GM18873 (cell line): ENCODE measurements at regions not wholly inside any gene's neighbourhood (a gene's known extent, or its start where the extent isn't known, plus 50 kb on each side); places are given as distances from the start of the nearest gene placed in this dataset.

Experiments
- ATAC-seq: cut with Tn5 transposase; IDR thresholded peaks from one replicate; pipeline ENCODE4 v1.9.1; 2021; ENCODE audit warnings: mild to moderate bottlenecking, moderate library complexity, moderate number of reproducible peaks; ENCODE audit not compliant: unreplicated experiment, low FRiP score

DNA sequence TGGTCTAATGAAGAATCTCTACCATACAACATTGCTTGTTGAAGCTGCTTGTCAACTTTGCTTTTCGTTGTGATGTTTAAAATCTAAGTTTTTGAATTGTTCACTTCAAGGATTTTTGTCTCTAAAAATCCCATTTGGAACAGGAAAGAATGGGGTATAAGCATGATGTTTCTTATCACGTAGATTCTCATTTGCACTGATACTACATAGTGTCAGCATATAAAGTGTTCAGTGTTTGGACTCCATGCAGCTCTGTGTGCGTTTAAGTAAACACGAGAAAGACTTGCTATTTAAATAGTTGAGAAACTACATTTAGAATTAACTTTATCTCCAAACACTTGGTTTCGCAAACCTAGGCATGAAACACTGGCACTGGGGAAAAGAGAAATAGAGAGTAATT, 452.5 kb downstream of the NKX6-1 start:
- no peak for ATAC-seq

DNA sequence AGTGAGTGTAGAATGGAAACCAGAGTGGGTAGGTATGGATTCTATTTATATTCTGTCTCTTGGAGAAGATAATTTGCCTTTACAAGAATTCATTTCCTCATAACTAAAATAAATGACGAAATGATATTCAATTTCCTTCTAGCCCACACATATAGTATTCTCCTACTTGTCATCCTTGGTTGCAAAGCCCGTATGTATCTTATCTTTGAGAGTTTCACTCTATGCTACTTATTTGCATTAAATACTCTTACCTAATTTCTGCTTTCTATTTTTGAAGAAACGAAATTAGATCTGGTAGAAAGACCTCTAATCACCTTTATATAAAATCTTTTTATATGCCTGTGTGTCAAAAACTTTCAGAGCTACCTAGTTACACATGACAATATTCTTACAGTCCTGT, 457.7 kb downstream of the NKX6-1 start:
- ATAC-seq = no peak

DNA sequence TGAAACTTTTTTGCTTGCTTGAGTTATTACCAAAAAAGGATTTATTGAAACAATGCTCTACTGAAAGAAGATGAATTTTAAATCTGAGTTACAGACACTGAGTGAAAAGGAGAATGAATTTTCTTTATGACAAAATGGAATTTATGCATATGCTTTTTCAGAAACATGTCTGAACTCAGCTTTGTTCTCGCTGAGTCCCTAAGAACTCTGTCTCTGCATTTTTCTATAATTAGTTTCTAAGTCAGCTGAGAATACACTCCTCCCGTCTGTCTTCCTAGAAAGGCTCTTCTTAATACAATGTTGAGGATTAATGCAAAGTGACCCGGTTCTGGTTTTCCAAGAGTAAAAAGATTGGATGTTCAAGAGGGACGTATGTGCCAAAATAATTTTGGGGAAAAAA, 463.5 kb downstream of the NKX6-1 start:
- ATAC-seq = no peak

DNA sequence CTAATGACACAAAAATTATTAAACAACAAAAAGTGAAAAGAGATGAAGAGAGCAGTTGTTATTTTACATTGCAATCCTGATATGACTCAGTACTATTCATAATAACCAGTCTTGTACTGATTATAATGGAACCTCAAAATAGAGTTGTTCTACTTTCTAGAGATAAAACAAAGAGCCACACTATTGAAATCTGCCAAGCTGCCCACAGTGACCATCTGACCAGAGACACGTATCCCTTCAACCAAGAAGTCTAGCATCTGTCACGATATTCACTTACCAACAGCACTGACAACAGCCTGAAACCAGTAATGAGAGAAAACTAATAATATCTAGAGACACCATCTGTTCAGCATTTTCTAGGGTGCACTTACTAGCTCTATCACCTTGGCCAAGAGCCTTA, 466.7 kb downstream of the NKX6-1 start:
- peak; percentile 90 for ATAC-seq

DNA sequence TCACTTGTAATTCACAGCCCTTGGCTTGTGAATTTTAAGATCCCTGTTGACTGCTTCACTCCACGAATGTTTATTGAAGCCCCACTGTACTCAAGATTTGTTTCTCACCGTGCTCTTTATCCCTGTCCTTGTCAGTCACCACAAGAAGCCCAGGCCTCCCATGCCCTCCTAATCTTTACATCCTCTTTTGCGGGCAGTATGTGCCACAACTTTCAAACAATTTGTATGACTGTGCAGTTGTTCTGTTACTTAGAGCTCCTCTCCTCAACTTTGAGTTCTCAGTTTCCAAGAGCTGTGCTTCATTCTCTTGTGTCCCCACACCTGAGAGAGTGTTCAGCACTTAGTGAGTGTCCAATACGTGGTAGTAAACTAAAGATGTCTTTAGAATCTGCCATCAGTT, 467.7 kb downstream of the NKX6-1 start:
- ATAC-seq = peak; percentile 49

DNA sequence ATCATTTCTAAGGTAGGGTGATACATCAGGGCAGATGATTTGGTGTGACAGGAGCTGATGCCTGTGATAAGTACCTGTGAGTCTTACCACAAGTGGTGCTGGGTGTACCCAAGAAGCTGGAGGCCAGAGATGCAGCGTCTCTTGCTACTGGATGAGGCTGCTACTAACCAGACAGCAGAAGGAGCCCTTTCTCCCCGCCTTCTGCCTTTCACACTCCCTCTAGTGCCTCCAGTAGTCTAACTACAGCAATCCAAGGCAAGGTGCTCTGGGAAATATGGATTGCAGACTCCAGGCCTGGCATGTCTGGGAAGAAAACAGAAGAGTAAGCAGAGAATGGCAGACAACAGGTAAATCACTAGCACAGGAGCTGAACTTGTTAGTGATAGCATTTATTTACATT, 470.8 kb downstream of the NKX6-1 start:
- no peak for ATAC-seq

DNA sequence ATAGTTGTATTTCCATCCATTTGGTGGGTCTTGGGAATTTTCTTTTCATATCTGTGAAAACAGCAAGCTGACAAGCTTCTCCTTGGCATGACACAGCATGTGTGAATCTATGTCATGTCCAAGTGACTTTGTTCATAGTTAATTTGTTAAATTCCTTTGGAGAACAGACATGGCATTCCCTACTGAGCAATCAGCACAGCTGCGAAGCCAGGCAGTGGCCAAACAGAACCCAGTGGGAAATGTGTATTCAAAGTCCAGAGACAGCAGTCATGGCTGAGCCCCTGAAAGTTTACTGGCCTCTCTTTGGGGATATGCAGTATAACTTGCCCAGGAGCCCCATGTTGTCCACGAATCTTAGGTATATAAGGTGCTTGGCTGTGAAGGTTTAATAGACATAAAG, 474.7 kb downstream of the NKX6-1 start:
- ATAC-seq = no peak

DNA sequence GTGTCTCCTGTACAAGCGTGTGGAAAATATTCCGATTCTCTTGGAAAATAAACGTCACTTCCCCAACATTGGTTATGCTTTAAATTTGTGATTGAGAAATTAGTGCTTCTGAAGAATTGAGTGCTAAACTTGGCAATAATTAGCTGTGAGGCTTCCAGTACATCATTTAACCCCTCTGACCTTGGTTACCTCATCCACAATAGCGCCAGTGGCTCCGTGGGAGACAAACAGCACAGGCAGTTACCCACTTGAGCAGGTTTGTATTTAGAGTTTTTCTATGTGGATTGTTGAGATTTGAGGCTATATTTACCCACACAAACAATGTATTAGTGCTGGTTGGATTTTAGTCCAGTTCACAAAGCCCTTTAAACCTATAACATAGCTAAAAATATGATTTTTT, 476.5 kb downstream of the NKX6-1 start:
- no peak for ATAC-seq

DNA sequence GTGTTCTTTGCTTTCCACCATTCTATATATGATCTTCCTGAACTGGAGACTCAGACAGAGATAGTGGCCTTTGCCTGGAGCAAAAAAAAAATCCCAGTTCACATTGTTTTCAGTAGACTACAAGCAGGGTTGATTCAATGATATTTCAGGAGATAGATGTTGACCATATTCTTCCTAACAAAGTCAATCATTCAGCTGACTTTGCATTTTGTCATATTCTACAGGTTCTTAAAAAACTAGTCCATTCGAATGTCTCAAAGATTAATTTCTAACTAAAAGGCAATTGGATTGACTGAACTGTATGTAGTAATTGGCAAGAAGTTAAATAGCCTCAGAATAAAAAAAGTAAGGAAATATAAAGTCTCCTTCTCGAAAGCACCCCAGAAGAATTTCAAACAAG, 479.5 kb downstream of the NKX6-1 start:
- no peak for ATAC-seq

DNA sequence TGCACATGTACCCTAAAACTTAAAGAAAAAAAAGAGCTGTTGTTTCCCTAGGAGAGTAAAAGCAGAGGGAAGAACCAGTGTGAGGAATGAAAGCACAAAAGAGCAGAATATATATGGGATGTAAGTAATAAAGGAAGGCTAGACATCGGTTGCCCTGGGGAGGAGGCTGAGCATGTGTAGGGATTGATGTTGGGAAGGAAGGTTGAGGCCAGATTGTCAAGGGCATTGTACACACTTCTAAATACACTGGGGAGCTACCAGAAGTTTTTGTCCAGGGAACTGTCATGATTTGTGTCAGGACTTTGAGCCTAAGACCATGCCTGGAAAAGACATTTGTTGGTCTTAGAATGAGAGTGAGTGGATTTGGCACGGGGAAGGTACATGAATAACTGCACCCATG, 467.1 kb downstream of the GPAT3 start:
- ATAC-seq = no peak

DNA sequence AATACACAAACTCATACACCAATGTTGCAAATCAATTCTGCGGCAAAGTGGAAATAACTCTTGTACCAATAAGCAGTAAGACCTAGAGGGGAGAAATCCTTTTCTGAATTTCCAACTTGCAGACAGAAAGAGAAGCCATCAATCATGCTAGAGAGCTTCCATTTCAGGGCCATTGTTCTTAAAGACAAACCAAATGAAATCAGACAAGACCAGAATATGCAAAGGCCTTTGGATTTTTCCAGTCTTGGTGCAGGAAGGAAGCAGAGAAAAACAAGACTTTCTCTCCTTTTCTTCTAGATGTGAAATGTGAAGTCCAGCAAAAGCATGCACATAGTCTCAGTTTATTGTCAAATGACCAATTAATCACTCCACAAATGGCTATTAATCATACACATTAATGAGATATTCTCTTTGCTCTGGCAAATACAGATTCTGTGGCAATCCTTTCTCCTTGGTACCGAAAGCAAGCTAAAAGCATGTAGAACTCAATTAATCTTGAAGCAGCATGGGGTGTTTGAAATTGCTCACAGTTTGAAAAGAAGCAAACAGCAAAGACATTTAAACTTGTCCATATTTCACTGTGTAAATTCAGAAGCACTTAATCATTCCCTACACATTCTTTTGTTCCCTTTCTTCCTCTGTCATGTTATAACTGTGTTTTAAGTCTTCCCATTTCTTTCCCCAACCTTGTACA, 466.1 kb downstream of the GPAT3 start:
- no peak for ATAC-seq

DNA sequence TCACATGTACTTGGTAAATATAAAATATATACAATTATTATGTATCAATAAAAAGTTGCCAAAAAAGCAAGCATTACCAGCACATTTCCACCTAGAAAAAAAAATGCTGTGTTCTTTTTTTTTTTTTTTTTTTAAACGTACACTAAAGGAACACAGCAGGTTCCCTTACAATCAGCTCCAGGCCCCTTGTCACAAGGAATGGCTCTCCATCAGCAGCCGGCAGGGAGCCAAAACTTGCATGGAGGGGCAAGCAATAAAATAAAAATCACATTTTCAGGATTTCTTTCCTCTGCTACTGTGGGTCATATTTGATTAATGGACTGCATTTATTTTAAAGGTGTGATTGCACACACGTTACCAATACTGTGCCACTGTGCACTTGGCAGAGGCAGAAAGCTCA, 460.3 kb downstream of the GPAT3 start:
- ATAC-seq = no peak

DNA sequence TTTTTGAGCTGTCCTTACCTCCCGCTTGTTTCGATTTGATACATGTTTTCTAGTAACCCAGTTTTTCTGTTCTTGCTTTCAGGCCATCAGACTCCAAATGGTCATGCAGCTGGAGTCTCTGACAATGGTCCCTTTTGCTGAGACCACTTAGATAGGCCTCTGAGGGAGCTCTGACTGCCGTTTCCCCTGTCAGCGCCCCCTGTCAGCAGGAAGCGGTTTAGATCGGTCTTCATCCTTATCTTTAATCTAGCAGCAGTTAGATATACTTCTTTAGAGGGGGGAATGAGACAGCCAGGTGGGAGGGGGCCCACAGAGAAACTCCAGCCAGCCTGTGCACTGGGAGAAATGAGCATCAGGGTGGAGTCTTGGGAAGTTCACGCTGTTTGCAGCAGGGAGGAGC, 457.9 kb downstream of the GPAT3 start:
- no peak for ATAC-seq

DNA sequence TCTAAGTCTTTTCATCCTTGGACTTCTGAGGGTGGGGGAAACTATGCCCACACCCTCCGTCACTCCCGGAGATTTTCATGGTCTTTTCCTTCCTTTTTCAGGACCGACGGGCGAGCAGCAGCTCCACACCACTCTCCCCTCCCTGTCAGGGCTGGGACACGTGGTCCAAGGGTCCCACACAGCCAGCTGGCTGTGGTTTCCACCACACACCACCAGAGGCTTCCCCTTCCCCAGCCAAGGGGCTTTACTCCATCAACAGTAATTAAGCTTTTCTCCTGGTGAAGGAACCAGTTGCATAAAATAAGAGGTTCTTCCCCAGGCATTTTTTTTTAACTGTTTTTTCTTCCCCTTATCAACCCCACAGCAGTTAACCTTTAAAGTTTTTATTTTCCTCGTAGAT, 453.9 kb downstream of the GPAT3 start:
- ATAC-seq = no peak

DNA sequence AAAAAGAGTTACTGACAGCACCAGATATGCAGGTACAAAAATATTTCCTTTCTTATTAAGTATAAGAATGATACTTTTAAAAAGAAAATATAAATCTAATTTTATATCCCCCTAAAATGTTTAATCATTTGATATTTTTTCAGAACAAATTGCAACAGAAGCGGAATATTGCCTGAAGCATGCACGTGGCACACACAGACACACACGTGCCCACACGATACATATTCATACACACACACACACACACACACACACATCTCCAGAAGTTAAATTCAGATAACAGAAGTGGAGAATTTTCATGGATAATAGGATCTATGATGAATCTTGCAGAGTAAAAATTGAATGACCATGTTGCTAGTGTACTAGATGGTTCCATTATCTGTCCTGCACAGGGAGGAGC, 445.2 kb downstream of the GPAT3 start:
- no peak for ATAC-seq

DNA sequence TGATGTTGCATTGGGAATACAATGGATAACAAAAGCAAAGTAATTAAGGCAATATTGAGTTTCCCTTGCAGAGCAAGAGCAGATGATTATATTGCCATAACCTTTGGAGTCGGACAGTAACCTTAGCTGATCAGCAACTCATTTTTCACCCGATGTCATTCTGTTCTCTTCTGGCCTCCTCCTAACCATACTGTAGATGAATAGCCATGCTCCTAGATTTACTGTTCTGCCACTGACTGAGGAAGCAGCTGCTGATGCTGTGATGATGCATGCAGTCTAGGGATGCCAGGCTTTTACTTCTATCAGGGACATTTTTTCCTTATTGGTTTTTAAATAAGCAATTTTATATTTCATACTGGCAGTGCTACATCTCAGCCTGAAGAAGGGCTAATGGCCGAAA, 443.9 kb downstream of the GPAT3 start:
- no peak for ATAC-seq

DNA sequence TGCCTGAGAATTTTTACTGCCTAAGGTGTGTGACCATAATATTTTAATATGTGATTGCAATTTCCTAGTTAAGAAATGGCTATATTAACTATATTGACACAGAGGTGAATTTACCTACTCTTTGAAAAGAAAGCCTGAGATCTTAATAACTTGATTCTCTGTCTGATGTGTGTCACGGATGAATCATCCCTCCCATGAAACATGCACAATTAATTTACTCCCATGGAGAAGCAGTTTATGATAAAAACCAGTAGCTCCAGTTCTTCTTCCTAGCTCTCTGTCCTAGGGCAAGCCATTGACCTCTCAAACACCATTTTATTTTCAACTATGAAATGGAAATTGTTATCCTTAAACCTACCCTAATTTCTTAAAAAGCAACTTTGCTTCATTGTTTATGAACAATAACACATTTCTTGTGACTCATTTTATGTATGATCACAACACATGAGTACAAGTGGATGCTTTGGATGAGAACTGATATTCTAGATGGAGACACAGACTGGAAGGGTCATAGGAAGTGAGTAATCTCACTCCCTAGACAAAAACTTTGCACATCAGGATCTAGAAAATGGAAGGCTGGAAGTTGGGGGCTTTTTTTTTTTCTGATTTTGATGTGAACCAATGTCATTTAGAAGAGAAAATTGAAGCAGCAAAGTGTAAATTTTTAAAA, 438.3 kb downstream of the GPAT3 start:
- ATAC-seq = no peak

DNA sequence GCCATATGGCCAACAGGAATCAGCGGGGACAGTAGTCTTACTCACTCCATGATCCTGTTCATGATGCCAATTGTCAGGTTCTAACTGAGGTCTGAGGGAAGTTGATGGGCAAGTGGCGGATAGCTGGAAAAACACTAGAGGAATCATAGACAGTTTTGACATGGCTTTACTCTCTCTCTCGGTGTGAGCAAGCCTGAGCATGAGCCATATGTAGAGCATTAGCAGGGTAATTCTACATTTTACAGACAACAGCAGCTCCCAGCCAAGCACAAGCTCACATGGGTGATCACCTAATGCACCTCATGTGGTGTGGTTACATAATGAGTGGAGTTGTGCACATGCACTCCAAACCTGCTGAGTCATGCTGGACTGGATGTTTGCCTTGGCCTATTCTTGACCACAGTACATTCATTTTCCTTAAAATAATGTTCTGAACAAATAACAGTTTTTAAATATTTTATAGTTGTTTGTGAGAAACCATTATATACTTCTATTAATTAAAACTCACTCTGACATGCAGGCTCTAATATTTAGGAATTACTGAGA, 429.2 kb downstream of the GPAT3 start:
- ATAC-seq = no peak

DNA sequence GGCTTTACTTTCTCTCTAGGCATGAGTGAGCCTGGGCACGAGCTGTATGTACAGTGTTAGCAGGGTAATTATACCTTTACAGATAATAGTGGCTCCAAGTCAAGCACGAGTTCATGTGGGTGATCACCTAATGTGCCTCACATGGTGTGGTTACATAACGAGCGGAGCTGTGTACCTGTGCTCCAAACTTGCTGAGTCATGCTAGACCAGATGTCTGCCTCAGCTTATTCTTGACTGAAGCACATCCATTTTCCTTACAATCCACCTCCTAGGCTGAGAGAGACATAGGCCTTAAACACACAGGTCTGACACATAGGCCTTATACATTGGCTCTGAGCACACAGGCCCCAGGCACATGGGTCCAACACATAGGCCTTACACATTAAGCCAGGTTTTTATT, 426.6 kb downstream of the GPAT3 start:
- no peak for ATAC-seq

DNA sequence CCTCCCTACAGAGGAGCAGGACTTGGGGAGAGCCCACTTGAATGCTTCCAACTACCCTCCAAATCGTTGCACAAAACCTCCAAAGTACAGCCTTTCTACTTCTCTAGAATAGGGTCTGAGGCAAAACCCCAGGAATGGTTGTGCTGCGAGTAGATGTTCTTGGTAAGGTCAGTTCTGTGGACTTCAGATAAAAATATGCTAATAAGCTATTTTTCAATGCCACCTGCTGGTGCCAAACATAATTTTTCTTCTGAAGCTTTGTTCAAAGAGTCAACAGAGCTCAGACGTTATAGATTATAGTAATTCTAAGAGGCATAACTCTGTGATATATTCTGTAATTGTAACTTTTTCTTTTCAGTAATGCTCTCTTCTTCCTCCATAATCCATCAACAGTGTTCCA, 425.7 kb downstream of the GPAT3 start:
- ATAC-seq = no peak

DNA sequence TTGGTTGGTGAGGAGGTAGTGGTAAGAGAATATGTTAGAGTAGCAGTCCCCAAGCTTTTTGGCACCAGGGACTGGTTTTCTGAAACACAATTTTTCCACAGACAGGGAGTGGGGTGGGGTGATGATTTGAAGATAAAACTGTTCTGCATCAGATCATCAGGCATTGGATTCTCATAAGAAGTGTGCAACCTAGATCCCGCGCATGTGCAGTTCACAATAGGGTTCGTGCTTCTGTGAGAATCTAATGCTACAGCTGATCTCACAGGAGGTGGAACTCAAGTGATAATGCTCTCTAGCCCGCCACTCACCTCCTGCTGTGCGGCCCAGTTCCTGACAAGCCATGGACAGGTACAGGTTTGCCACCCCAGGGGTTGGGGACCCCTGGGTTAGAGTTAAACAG, 423.3 kb downstream of the GPAT3 start:
- ATAC-seq = no peak

DNA sequence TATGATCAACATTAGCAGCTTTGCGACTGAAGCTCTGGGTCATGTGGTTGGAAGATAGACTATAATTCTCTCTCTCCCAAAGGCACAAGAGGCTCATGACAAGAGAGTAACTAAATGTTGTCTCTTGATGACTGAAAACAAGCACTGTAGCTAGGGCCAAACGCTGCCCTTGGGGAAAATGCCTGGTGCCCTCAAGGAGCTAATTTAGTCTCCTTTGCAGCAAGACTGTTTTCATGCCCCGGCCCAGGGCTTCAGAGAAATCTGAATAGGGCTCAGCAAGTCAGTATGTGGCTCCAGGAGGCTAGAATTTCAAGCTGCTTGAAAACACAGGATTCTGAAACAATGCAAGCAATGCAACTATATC, 411.9 kb downstream of the GPAT3 start:
- ATAC-seq = no peak
